ENCODE measurements at regions not wholly inside any gene's neighbourhood (a gene's known extent, or its start where the extent isn't known, plus 50 kb on each side); places are given as distances from the start of the nearest gene placed in this dataset.

GRCh38 chr16:73347500-73348375 lies 299.8 kb upstream of the ZFHX3 start:
- RAD21 ChIA-PET (ENCODE audit: low non-redundant PET in 1 of 2, low total read pairs in 2 of 2, uncharacterized antibody in 2 of 2, unreplicated experiment in 2 of 2) = interaction anchor here in 1 of 2 experiments (0.6 kb wide), 1 partner anchor 288 kb away, joined by 3 read pairs; no protein-coding TSS in a partner anchor
- H3K27ac ChIP-seq (ENCODE audit: low read depth, low read length) = no peak overlapping the region
- no peak overlapping the region for H2AFZ ChIP-seq (ENCODE audit: low read depth, low read length, poor library complexity, severe bottlenecking)
- ATAC-seq (no peak), DNase-seq (ENCODE audit: low read depth, low spot score) (no peak)
- intact Hi-C loops (cut with micrococcal nuclease) = no loop called here
- POLR2A ChIA-PET = no interaction called here
- H3K4me2 ChIP-seq (ENCODE audit: low read length) = no peak overlapping the region
- no peaks in the 10 kb centered on the region for H4K20me1 ChIP-seq (ENCODE audit: insufficient read depth)
- H3K9me3 ChIP-seq (ENCODE audit: control insufficient read depth in 1 of 2, insufficient read depth in 1 of 2, low read depth in 1 of 2, low read length in 2 of 2) = no peaks in the 10 kb centered on the region
- H3K79me2 ChIP-seq (ENCODE audit: insufficient read depth, low read length) = no peaks in the 10 kb centered on the region
- no peak for TF ChIP-seq ELF1 (IDR thresholded peaks at IDR 0.05; ENCODE audit: borderline replicate concordance, low read depth)
- TF ChIP-seq FOSL1 (IDR thresholded peaks at IDR 0.05; ENCODE audit: low read depth) = no peak
- TF ChIP-seq ZFX (IDR thresholded peaks at IDR 0.05) = no peak
- TF ChIP-seq, protein P1, sequence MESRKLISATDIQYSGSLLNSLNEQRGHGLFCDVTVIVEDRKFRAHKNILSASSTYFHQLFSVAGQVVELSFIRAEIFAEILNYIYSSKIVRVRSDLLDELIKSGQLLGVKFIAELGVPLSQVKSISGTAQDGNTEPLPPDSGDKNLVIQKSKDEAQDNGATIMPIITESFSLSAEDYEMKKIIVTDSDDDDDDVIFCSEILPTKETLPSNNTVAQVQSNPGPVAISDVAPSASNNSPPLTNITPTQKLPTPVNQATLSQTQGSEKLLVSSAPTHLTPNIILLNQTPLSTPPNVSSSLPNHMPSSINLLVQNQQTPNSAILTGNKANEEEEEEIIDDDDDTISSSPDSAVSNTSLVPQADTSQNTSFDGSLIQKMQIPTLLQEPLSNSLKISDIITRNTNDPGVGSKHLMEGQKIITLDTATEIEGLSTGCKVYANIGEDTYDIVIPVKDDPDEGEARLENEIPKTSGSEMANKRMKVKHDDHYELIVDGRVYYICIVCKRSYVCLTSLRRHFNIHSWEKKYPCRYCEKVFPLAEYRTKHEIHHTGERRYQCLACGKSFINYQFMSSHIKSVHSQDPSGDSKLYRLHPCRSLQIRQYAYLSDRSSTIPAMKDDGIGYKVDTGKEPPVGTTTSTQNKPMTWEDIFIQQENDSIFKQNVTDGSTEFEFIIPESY (IDR thresholded peaks at IDR 0.05; ENCODE audit: extremely low read depth, insufficient replicate concordance, low read length) = no peak
- no peak for TF ChIP-seq EZH2phosphoT487 (IDR thresholded peaks at IDR 0.05; ENCODE audit: borderline replicate concordance)
- TF ChIP-seq ZNF274 (IDR thresholded peaks at IDR 0.05; ENCODE audit: low read depth, low read length) = no peak
- no peak for TF ChIP-seq CEBPB (IDR thresholded peaks at IDR 0.05; ENCODE audit: low read depth)
- no peak for TF ChIP-seq EGR1 (IDR thresholded peaks at IDR 0.05; ENCODE audit: low read depth)
- TF ChIP-seq, protein P2, sequence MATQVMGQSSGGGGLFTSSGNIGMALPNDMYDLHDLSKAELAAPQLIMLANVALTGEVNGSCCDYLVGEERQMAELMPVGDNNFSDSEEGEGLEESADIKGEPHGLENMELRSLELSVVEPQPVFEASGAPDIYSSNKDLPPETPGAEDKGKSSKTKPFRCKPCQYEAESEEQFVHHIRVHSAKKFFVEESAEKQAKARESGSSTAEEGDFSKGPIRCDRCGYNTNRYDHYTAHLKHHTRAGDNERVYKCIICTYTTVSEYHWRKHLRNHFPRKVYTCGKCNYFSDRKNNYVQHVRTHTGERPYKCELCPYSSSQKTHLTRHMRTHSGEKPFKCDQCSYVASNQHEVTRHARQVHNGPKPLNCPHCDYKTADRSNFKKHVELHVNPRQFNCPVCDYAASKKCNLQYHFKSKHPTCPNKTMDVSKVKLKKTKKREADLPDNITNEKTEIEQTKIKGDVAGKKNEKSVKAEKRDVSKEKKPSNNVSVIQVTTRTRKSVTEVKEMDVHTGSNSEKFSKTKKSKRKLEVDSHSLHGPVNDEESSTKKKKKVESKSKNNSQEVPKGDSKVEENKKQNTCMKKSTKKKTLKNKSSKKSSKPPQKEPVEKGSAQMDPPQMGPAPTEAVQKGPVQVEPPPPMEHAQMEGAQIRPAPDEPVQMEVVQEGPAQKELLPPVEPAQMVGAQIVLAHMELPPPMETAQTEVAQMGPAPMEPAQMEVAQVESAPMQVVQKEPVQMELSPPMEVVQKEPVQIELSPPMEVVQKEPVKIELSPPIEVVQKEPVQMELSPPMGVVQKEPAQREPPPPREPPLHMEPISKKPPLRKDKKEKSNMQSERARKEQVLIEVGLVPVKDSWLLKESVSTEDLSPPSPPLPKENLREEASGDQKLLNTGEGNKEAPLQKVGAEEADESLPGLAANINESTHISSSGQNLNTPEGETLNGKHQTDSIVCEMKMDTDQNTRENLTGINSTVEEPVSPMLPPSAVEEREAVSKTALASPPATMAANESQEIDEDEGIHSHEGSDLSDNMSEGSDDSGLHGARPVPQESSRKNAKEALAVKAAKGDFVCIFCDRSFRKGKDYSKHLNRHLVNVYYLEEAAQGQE (IDR thresholded peaks at IDR 0.05; ENCODE audit: low read depth) = no peak
- no peak for TF ChIP-seq SRF (IDR thresholded peaks at IDR 0.05; ENCODE audit: low read depth)
- TF ChIP-seq, protein P3, sequence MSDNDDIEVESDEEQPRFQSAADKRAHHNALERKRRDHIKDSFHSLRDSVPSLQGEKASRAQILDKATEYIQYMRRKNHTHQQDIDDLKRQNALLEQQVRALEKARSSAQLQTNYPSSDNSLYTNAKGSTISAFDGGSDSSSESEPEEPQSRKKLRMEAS (IDR thresholded peaks at IDR 0.05) = no peak
- no peak for TF ChIP-seq POLR2A (IDR thresholded peaks at IDR 0.05; ENCODE audit: borderline replicate concordance, extremely low read depth, insufficient read depth, insufficient read length)
- no peak for TF ChIP-seq SIN3A (IDR thresholded peaks at IDR 0.05; ENCODE audit: low read depth)
- no peak for TF ChIP-seq CBX3 (IDR thresholded peaks at IDR 0.05; ENCODE audit: low read depth)
- no peak for TF ChIP-seq SP1 (IDR thresholded peaks at IDR 0.05; ENCODE audit: low read depth)
- no peak for TF ChIP-seq YY1 (IDR thresholded peaks at IDR 0.05; ENCODE audit: extremely low read depth, insufficient replicate concordance, low read depth, low read length)
- TF ChIP-seq JUND (IDR thresholded peaks at IDR 0.05) = no peak
- TF ChIP-seq ATF3 (IDR thresholded peaks at IDR 0.05) = no peak
- no peak for TF ChIP-seq EZH2 (IDR thresholded peaks at IDR 0.05)
- no TSS peak for BruUV-seq (replicated peaks)
- H3K27me3 ChIP-seq (ENCODE audit: insufficient read depth, low read length) = peaks cover 36% of the 10 kb centered on the region
- CTCF ChIA-PET = no interaction called here
- H3K36me3 ChIP-seq (ENCODE audit: control insufficient read depth in 1 of 2, insufficient read depth in 2 of 2, low read length in 2 of 2) = no peaks in the 10 kb centered on the region
- H3K4me1 ChIP-seq (ENCODE audit: control insufficient read depth in 1 of 2, insufficient read depth in 2 of 2, low read length in 2 of 2) = no peaks in the 10 kb centered on the region
- H3K9ac ChIP-seq (ENCODE audit: low read length) = no peak overlapping the region
- no peak overlapping the region for H3K4me3 ChIP-seq (replicated peaks in 1 of 2; ENCODE audit: low read depth in 1 of 2, low read length in 2 of 2)
- H3K9me2 ChIP-seq (ENCODE audit: insufficient read depth) = no peaks in the 10 kb centered on the region
